ENCODE measurements at regions not wholly inside any gene's neighbourhood (a gene's known extent, or its start where the extent isn't known, plus 50 kb on each side); places are given as distances from the start of the nearest gene placed in this dataset.

GRCh38 chr6:108736832-108737231 is 111.4 kb upstream of the ARMC2 start:
- TF ChIP-seq GATA2 (IDR thresholded peaks at IDR 0.05; ENCODE audit: low read depth, low read length) (no peak), GATA3 (IDR thresholded peaks at IDR 0.05; ENCODE audit: low read depth, low read length) (no peak)

Measured in SH-SY5Y (cell line).